H9 (cell line): ENCODE measurements at regions not wholly inside any gene's neighbourhood (a gene's known extent, or its start where the extent isn't known, plus 50 kb on each side); places are given as distances from the start of the nearest gene placed in this dataset.

Experiments used
- DNase-seq: peaks from one replicate; pipeline ENCODE4 v3.0.0-alpha.2; 2017
- H2AFZ ChIP-seq: one replicate; pipeline ENCODE4 v1.6.1; 2013; ENCODE audit warnings: mild to moderate bottlenecking, low read length, control low read depth, moderate library complexity
- H2AK5ac ChIP-seq: 2 replicates; pipeline ENCODE4 v1.6.1; 2013; ENCODE audit warnings: low read length, control low read depth, mixed read lengths; ENCODE audit not compliant: insufficient read length
- H2BK120ac ChIP-seq: one replicate; pipeline ENCODE4 v1.6.1; 2013; ENCODE audit warnings: low read depth, mild to moderate bottlenecking, low read length, control low read depth, inconsistent platforms; ENCODE audit not compliant: poor library complexity, severe bottlenecking
- H2BK12ac ChIP-seq: 2 replicates; pipeline ENCODE4 v1.6.1; 2013; ENCODE audit warnings: low read length, control low read depth, mixed read lengths, low read depth; ENCODE audit not compliant: insufficient read length
- H2BK15ac ChIP-seq: 2 replicates; pipeline ENCODE4 v1.6.1; 2013; ENCODE audit warnings: low read depth, low read length, control low read depth
- H2BK20ac ChIP-seq: one replicate; pipeline ENCODE4 v1.6.1; 2013; ENCODE audit warnings: low read depth, mild to moderate bottlenecking, low read length, control low read depth, inconsistent platforms; ENCODE audit not compliant: poor library complexity, severe bottlenecking
- H2BK5ac ChIP-seq: 2 replicates; pipeline ENCODE4 v1.6.1; 2013; ENCODE audit warnings: low read length, control low read depth, mixed read lengths; ENCODE audit not compliant: insufficient read length
- H3K14ac ChIP-seq: 2 replicates; pipeline ENCODE4 v1.6.1; 2013; ENCODE audit warnings: low read length, control low read depth; ENCODE audit not compliant: insufficient read depth
- H3K18ac ChIP-seq: 2 replicates; pipeline ENCODE4 v1.6.1; 2013; ENCODE audit warnings: low read depth, mild to moderate bottlenecking, mixed read lengths, low read length, control low read depth; ENCODE audit not compliant: insufficient read length
- H3K23ac ChIP-seq: 2 replicates; pipeline ENCODE4 v1.6.1; 2013; ENCODE audit warnings: low read length, control low read depth, mixed read lengths, low read depth; ENCODE audit not compliant: insufficient read length
- H3K23me2 ChIP-seq: 2 replicates; pipeline ENCODE4 v1.6.1; 2013; ENCODE audit warnings: low read depth, mild to moderate bottlenecking, mixed read lengths, low read length, control low read depth; ENCODE audit not compliant: insufficient read length, poor library complexity, severe bottlenecking
- H3K27ac ChIP-seq: 2 replicates; pipeline ENCODE4 v1.5.1; 2013; ENCODE audit warnings: low read length, control low read depth, mixed read lengths, low read depth; ENCODE audit not compliant: insufficient read length
- H3K27me3 ChIP-seq: 2 replicates; pipeline ENCODE4 v1.6.1; 2013; ENCODE audit warnings: low read length, control low read depth, inconsistent platforms; ENCODE audit not compliant: insufficient read depth
- H3K4ac ChIP-seq: 2 replicates; pipeline ENCODE4 v1.6.1; 2013; ENCODE audit warnings: low read depth, mild to moderate bottlenecking, control low read depth, inconsistent platforms, low read length, moderate library complexity
- H3K4me1 ChIP-seq: 2 replicates; pipeline ENCODE4 v1.6.1; 2013; ENCODE audit warnings: low read length, control low read depth, inconsistent platforms; ENCODE audit not compliant: insufficient read depth
- H3K4me2 ChIP-seq: 2 replicates; pipeline ENCODE4 v1.6.1; 2013; ENCODE audit warnings: low read length, control low read depth, mixed read lengths; ENCODE audit not compliant: insufficient read length, insufficient read depth
- H3K56ac ChIP-seq: 2 replicates; pipeline ENCODE4 v1.6.1; 2013; ENCODE audit warnings: low read depth, mild to moderate bottlenecking, mixed read lengths, low read length, control low read depth; ENCODE audit not compliant: insufficient read length
- H3K79me1 ChIP-seq: 2 replicates; pipeline ENCODE4 v1.6.1; 2013; ENCODE audit warnings: low read depth, mild to moderate bottlenecking, moderate library complexity, low read length, control low read depth, inconsistent platforms; ENCODE audit not compliant: insufficient read depth, poor library complexity, severe bottlenecking
- H3K79me2 ChIP-seq: 2 replicates; pipeline ENCODE4 v1.6.1; 2013; ENCODE audit warnings: low read length, control low read depth, inconsistent platforms; ENCODE audit not compliant: insufficient read depth
- H3K9ac ChIP-seq: 2 replicates; pipeline ENCODE4 v1.6.1; 2013; ENCODE audit warnings: low read length, control low read depth, mixed read lengths; ENCODE audit not compliant: insufficient read length; ENCODE audit errors: extremely low read depth
- H3K9me3 ChIP-seq: one replicate; pipeline ENCODE4 v1.6.1; 2013; ENCODE audit warnings: low read depth, low read length, inconsistent platforms; ENCODE audit not compliant: control insufficient read depth
- H3T11ph ChIP-seq: one replicate; pipeline ENCODE4 v1.6.1; 2013; ENCODE audit warnings: mild to moderate bottlenecking, low read length, control low read depth, inconsistent platforms
- H4K20me1 ChIP-seq: one replicate; pipeline ENCODE4 v1.6.1; 2013; ENCODE audit not compliant: control insufficient read depth, insufficient read length, insufficient read depth
- H4K5ac ChIP-seq: 2 replicates; pipeline ENCODE4 v1.6.1; 2013; ENCODE audit warnings: low read depth, mild to moderate bottlenecking, mixed read lengths, low read length, control low read depth; ENCODE audit not compliant: insufficient read length
- H4K8ac ChIP-seq: replicated peaks from 2 replicates; pipeline ENCODE4 v1.6.1; 2013; ENCODE audit warnings: low read length, control low read depth, mixed read lengths, low read depth; ENCODE audit not compliant: insufficient read length
- H4K91ac ChIP-seq: 2 replicates; pipeline ENCODE4 v1.6.1; 2013; ENCODE audit warnings: low read depth, mild to moderate bottlenecking, moderate library complexity, mixed read lengths, low read length, control low read depth; ENCODE audit not compliant: insufficient read length
- H3K27ac Mint-ChIP-seq, 3 experiments: 2 replicates in 2 of 3; 3 replicates in 1 of 3; pipeline ENCODE4 v1.8.0; 2020 to 2021; ENCODE audit warnings: mixed read lengths in 3 of 3, mild to moderate bottlenecking in 1 of 3, moderate library complexity in 1 of 3
- H3K27me3 Mint-ChIP-seq: 2 replicates; pipeline ENCODE4 v1.8.0; 2021; ENCODE audit warnings: low read depth, mild to moderate bottlenecking, moderate library complexity, mixed read lengths
- H3K36me3 Mint-ChIP-seq, 3 experiments: 2 replicates in 2 of 3; 3 replicates in 1 of 3; pipeline ENCODE4 v1.8.0; 2020 to 2021; ENCODE audit warnings: low read depth in 3 of 3, mixed read lengths in 3 of 3; ENCODE audit not compliant: insufficient read depth in 1 of 3
- H3K4me1 Mint-ChIP-seq, 2 experiments: 2 replicates each; pipeline ENCODE4 v1.8.0; 2020; ENCODE audit warnings: mixed read lengths in 2 of 2
- H3K4me3 Mint-ChIP-seq, 2 experiments: 2 replicates in 1 of 2; 3 replicates in 1 of 2; pipeline ENCODE4 v1.8.0; 2020 to 2021; ENCODE audit warnings: mild to moderate bottlenecking in 2 of 2, mixed read lengths in 2 of 2, moderate library complexity in 1 of 2
- H3K9me3 Mint-ChIP-seq, 2 experiments: 2 replicates in 1 of 2; 3 replicates in 1 of 2; pipeline ENCODE4 v1.8.0; 2020; ENCODE audit warnings: mild to moderate bottlenecking in 2 of 2, mixed read lengths in 2 of 2, moderate library complexity in 1 of 2
- WGBS: extraction: QIAGEN DNeasy Blood & Tissue Kit; methylation state at CpG from one replicate; pipeline ENCODE4 v1.1.7; 2013; ENCODE audit warnings: missing lambda C conversion rate, low lambda C conversion rate, mixed read lengths; ENCODE audit not compliant: insufficient read length; ENCODE audit errors: extremely low coverage; 5-methylcytosine and 5-hydroxymethylcytosine counted together
- TF ChIP-seq, protein P1 (sequence below): fragments of 200-600 bp; sonication (generic); conservative IDR thresholded peaks from 3 replicates; pipeline ENCODE4 v1.8.0; 2021; ENCODE audit warnings: antibody characterized with exemption, mild to moderate bottlenecking

DNA sequence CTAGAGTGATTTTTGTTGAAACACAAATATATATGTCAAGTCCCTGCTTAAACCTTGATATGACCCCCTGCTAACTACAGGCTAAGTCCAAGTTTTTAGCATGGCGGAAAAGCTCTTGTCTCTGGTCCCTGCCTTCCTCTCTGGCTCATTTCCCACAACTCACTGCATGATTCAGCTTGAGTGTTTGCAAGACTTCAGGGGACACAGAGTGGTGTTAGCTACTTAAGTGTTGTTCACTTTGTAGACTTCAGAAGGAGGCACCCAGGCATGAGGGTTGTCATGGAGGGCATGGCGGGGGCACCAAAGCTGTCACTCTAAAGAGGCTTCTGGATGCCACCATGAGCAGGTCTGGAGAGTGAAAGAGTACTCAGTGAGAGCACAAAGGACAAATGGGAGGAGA is 362.4 kb upstream of the ACTBL2 start:
- Histone ChIP-seq H3K23ac (no peak overlapping the region), H2AK5ac (no peak overlapping the region), H4K20me1 (no peaks in the 10 kb centered on the region), H3K27me3 (no peaks in the 10 kb centered on the region), H2AFZ (no peak overlapping the region), H3K4me2 (no peak overlapping the region), H2BK120ac (no peak overlapping the region), H3K9ac (no peak overlapping the region), H3K56ac (no peak overlapping the region), H3K18ac (no peak overlapping the region), H3K23me2 (no peaks in the 10 kb centered on the region), H4K91ac (no peak overlapping the region), H3K79me2 (no peaks in the 10 kb centered on the region), H4K8ac (no peak overlapping the region), H3K14ac (no peak overlapping the region), H3K4ac (no peak overlapping the region; the same call in 1 of the 2 replicates), H4K5ac (no peak overlapping the region), H2BK5ac (no peak overlapping the region), H3K79me1 (no peaks in the 10 kb centered on the region), H3K4me1 (peaks cover 8% of the 10 kb centered on the region), H3K9me3 (no peaks in the 10 kb centered on the region), H2BK12ac (no peak overlapping the region), H2BK20ac (no peak overlapping the region), H3T11ph (no peak overlapping the region), H3K27ac (no peak overlapping the region), H2BK15ac (no peak overlapping the region)
- H3K27me3 Mint-ChIP-seq, result no peaks in the 10 kb centered on the region
- no peak for DNase-seq
- WGBS, result no CpG with 5 or more reads among the region's 2 CpGs
- TF ChIP-seq, protein P1, sequence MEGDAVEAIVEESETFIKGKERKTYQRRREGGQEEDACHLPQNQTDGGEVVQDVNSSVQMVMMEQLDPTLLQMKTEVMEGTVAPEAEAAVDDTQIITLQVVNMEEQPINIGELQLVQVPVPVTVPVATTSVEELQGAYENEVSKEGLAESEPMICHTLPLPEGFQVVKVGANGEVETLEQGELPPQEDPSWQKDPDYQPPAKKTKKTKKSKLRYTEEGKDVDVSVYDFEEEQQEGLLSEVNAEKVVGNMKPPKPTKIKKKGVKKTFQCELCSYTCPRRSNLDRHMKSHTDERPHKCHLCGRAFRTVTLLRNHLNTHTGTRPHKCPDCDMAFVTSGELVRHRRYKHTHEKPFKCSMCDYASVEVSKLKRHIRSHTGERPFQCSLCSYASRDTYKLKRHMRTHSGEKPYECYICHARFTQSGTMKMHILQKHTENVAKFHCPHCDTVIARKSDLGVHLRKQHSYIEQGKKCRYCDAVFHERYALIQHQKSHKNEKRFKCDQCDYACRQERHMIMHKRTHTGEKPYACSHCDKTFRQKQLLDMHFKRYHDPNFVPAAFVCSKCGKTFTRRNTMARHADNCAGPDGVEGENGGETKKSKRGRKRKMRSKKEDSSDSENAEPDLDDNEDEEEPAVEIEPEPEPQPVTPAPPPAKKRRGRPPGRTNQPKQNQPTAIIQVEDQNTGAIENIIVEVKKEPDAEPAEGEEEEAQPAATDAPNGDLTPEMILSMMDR, result no peak
- H3K36me3 Mint-ChIP-seq, result peaks cover 0 to 5% (median 4%) of the 10 kb centered on the region in 3 experiments; a peak in 2 of 7 replicates
- H3K4me1 Mint-ChIP-seq, result peaks cover 25 to 31% of the 10 kb centered on the region in 2 experiments
- peaks cover 2 to 3% of the 10 kb centered on the region in 2 experiments; a peak in 2 of 5 replicates for H3K9me3 Mint-ChIP-seq
- H3K27ac Mint-ChIP-seq, result peak overlapping the region; percentile 0 to 71 (median 22); a peak in 1 of 7 replicates
- H3K4me3 Mint-ChIP-seq, result no peak overlapping the region
